K562 (cell line): ENCODE measurements at regions not wholly inside any gene's neighbourhood (a gene's known extent, or its start where the extent isn't known, plus 50 kb on each side); places are given as distances from the start of the nearest gene placed in this dataset.

Experiments
- ATAC-seq: fragments of 200-7000 bp; cut with Tn5 transposase; 3 replicates; pipeline ENCODE4 v1.9.1; 2020; ENCODE audit warnings: moderate library complexity
- BruUV-seq: library from RNA; stranded (reverse); fragments of 400-500 nt; replicated peaks from 2 replicates; lab custom pipeline; 2021; lab: Mats Ljungman, UMichigan
- CTCF ChIA-PET: fragments of 300-600 bp; formaldehyde crosslinking; extraction: SDS; loops from one replicate; lab custom pipeline; 2021; ENCODE audit warnings: low intra/inter-chr PET ratio; lab: Yijun Ruan, JAX
- POLR2A ChIA-PET: fragments of 300-600, 350-650 bp; sonication (Branson Sonifier 250); formaldehyde crosslinking; extraction: SDS; loops from one replicate; lab custom pipeline; 2021; ENCODE audit warnings: antibody characterized with exemption, inconsistent platforms; lab: Yijun Ruan, JAX
- DNase-seq, 4 experiments: peaks; one replicate each; pipeline versions ENCODE4 v3.0.0 to v3.0.0-alpha.2; 2011 to 2018; ENCODE audit warnings: low spot score in 3 of 4, mixed read lengths in 3 of 4; ENCODE audit errors: extremely low read depth in 1 of 4
- FAIRE-seq: peaks from 2 replicates; lab custom pipeline; 2011; peaks lifted over from hg19 to GRCh38; lab: Jason Lieb, UNC
- H2AFZ ChIP-seq: 2 replicates; pipeline ENCODE4 v1.6.0; 2011; ENCODE audit warnings: low read depth, low read length, control low read depth, inconsistent platforms
- H3K27ac ChIP-seq: fragments of 200-600 bp; 3 replicates; pipeline ENCODE4 v1.8.0; 2011; ENCODE audit warnings: low read depth, mild to moderate bottlenecking, control low read depth, inconsistent platforms, low read length, moderate library complexity, mixed read lengths; ENCODE audit errors: extremely low read depth
- H3K27me3 ChIP-seq, 2 experiments: fragments of 300-600 bp in 1 of 2; 2 replicates in 1 of 2; 3 replicates in 1 of 2; pipeline versions ENCODE4 v1.6.0 to v1.8.0; 2011; ENCODE audit warnings: inconsistent platforms in 2 of 2, low read length in 2 of 2, mild to moderate bottlenecking in 1 of 2, mixed read lengths in 1 of 2, moderate library complexity in 1 of 2; ENCODE audit not compliant: control insufficient read depth in 2 of 2, insufficient read depth in 2 of 2
- H3K36me3 ChIP-seq: fragments of 300-600 bp; 3 replicates; pipeline ENCODE4 v1.8.0; 2011; ENCODE audit warnings: mild to moderate bottlenecking, low read length, inconsistent platforms; ENCODE audit not compliant: control insufficient read depth, insufficient read depth
- H3K4me1 ChIP-seq, 2 experiments: fragments of 200-600 bp in 1 of 2; replicated peaks in 1 of 2; 2 replicates in 1 of 2; 3 replicates in 1 of 2; pipeline versions ENCODE4 v1.5.1 to v1.8.0; 2011; ENCODE audit warnings: inconsistent platforms in 2 of 2, low read length in 2 of 2, mild to moderate bottlenecking in 1 of 2, mixed read lengths in 1 of 2, moderate library complexity in 1 of 2; ENCODE audit not compliant: control insufficient read depth in 2 of 2, insufficient read depth in 2 of 2
- H3K4me2 ChIP-seq: 2 replicates; pipeline ENCODE4 v1.6.1; 2011; ENCODE audit warnings: low read length, control low read depth, inconsistent platforms, mixed read lengths; ENCODE audit not compliant: insufficient read depth
- H3K4me3 ChIP-seq: fragments of 200-600 bp; sonication (generic), shearing (Covaris generic); 2 replicates; pipeline ENCODE4 v1.5.1; 2016; ENCODE audit warnings: control low read depth, inconsistent platforms
- H3K79me2 ChIP-seq: fragments of 200-600 bp; 3 replicates; pipeline ENCODE4 v1.8.0; 2011; ENCODE audit warnings: low read length, inconsistent platforms; ENCODE audit not compliant: control insufficient read depth, insufficient read depth
- H3K9ac ChIP-seq, 2 experiments: 2 replicates each; pipeline versions ENCODE4 v1.6.0 to v1.6.1; 2011; ENCODE audit warnings: low read depth in 2 of 2, low read length in 2 of 2, control low read depth in 1 of 2, inconsistent platforms in 1 of 2, mild to moderate bottlenecking in 1 of 2, mixed read lengths in 1 of 2; ENCODE audit not compliant: insufficient read depth in 1 of 2
- H3K9me1 ChIP-seq: one replicate; pipeline ENCODE4 v1.6.0; 2011; ENCODE audit warnings: inconsistent platforms, mild to moderate bottlenecking, low read length, moderate library complexity; ENCODE audit not compliant: control insufficient read depth, insufficient read depth
- H3K9me3 ChIP-seq: replicated peaks from 2 replicates; pipeline ENCODE4 v1.5.1; 2011; ENCODE audit warnings: low read depth, low read length, inconsistent platforms; ENCODE audit not compliant: control insufficient read depth, insufficient read depth
- H4K20me1 ChIP-seq: replicated peaks from 2 replicates; pipeline ENCODE4 v1.6.1; 2011; ENCODE audit warnings: low read length, inconsistent platforms, mixed read lengths; ENCODE audit not compliant: control insufficient read depth, insufficient read depth
- CHCHD3 ChIP-seq: fragments of 250-450 bp; sonication (Bioruptor Pico); IDR thresholded peaks from 2 replicates; pipeline ENCODE4 v2.1.2; 2022; ENCODE audit warnings: mild to moderate bottlenecking
- FOXK2 ChIP-seq, 2 experiments: fragments of 450-650 bp; IDR thresholded peaks in 1 of 2; conservative IDR thresholded peaks in 1 of 2; 2 replicates each; pipeline ENCODE4 v1.6.1; 2016; ENCODE audit warnings: low read depth in 2 of 2, mild to moderate bottlenecking in 1 of 2
- PML ChIP-seq: IDR thresholded peaks from 2 replicates; pipeline ENCODE4 v1.6.1; 2012; ENCODE audit warnings: low read length, inconsistent platforms
- RBBP5 ChIP-seq: fragments of 200-600 bp; sonication (generic); IDR thresholded peaks from 2 replicates; pipeline ENCODE4 v1.6.1; 2012; ENCODE audit warnings: borderline replicate concordance, mild to moderate bottlenecking, low read length, control low read depth, inconsistent platforms; ENCODE audit not compliant: insufficient read depth, poor library complexity, severe bottlenecking
- SNRNP70 ChIP-seq: fragments of 200-400 bp; formaldehyde crosslinking; optimal IDR thresholded peaks from 2 replicates; pipeline ENCODE3; 2017; ENCODE audit warnings: low read depth, low read length
- SP2 ChIP-seq: IDR thresholded peaks from 2 replicates; pipeline ENCODE4 v1.6.1; 2011; ENCODE audit warnings: mild to moderate bottlenecking, low read depth, low read length, moderate library complexity; ENCODE audit not compliant: poor library complexity, severe bottlenecking; ENCODE audit errors: extremely low read depth
- TCF7 ChIP-seq: sonication (generic); IDR thresholded peaks from 2 replicates; pipeline ENCODE4 v1.6.1; 2016; ENCODE audit warnings: antibody characterized with exemption, borderline replicate concordance
- TFAM ChIP-seq: fragments of 250-450 bp; sonication (Bioruptor Pico); conservative IDR thresholded peaks from 2 replicates; pipeline ENCODE4 v1.5.0; 2021; ENCODE audit warnings: mild to moderate bottlenecking, moderate library complexity
- ZZZ3 ChIP-seq: fragments of 450-650 bp; IDR thresholded peaks from 2 replicates; pipeline ENCODE4 v1.6.1; 2016; ENCODE audit warnings: antibody characterized with exemption, mild to moderate bottlenecking, moderate library complexity
- WGBS: fragments of 100-300 bp; shearing (Covaris generic); methylation state at CpG from one replicate; pipeline ENCODE4 v1.1.6; 2016; ENCODE audit warnings: low coverage, mixed read lengths; ENCODE audit not compliant: insufficient coverage; ENCODE audit errors: missing lambda C conversion rate; 5-methylcytosine and 5-hydroxymethylcytosine counted together
- in situ Hi-C: fragments of 300-500 bp; cut with MboI; formaldehyde crosslinking; loops from 4 replicates; pipeline ENCODE4 v1.15.0; 2018; ENCODE audit warnings: inconsistent platforms, mixed read lengths
- intact Hi-C: fragments of 100-400 bp; cut with micrococcal nuclease; formaldehyde crosslinking; loops from 2 replicates; pipeline ENCODE4 v1.14.2; 2022
- TF ChIP-seq, protein P1 (sequence below), 2 experiments: IDR thresholded peaks; 2 replicates each; pipeline ENCODE4 v1.6.1; 2011; ENCODE audit warnings: borderline replicate concordance in 1 of 2, control low read depth in 1 of 2, low read depth in 1 of 2, low read length in 1 of 2, mild to moderate bottlenecking in 1 of 2, mixed read lengths in 1 of 2, moderate library complexity in 1 of 2; ENCODE audit not compliant: insufficient read depth in 1 of 2, insufficient read length in 1 of 2, poor library complexity in 1 of 2, severe bottlenecking in 1 of 2; ENCODE audit errors: extremely low read depth in 1 of 2

DNA sequence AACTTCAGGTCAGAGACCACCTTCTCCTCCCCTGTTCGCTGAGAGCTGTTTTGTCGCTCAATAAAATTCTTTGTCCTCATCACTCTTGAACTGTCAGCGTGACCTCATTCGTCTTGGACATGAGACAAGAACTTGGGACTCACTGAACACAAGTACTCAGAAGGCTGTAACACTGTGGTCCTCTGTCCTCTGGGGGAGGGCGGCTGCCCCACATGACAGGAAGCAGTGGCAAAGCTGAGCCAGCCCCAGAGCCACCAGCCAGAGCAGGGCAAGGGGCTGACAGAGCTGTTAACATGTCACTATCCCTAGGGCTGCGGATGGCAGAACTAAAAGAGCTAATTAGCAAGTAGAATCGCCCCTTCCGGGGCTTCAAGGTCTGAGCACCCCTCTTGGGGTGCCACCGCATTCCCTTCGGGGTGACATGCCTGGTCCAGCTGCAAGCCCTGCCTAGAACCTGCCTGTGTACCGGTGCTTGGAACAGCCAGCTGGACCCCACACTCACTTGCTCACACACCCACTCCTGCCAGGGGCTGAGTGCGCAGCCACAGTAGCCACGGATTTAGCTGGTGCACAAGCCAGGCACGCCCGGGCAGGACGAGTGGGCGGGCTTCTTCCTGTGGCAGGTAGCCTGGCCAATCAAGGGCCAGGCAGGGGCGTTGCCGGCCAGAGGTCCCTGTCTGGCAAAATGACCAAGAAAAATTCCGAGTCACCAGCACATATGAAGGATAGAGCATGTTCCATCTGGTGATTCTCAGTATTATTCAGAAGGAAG is 648.6 kb upstream of the AGA start:
- ATAC-seq (no peak; the same call in 2 of the 3 replicates), DNase-seq (no peak), FAIRE-seq (no peak)
- H4K20me1 ChIP-seq = no peaks in the 10 kb centered on the region
- no peak overlapping the region for H2AFZ ChIP-seq
- H3K9ac ChIP-seq = no peak overlapping the region
- no peak overlapping the region for H3K27ac ChIP-seq
- no peaks in the 10 kb centered on the region for H3K36me3 ChIP-seq
- intact Hi-C loops (no loop called here), in situ Hi-C loops (no loop called here)
- no TSS peak for BruUV-seq
- POLR2A ChIA-PET = interaction anchor here (0.7 kb wide), 1 partner anchor 397 kb away, joined by 3 read pairs; no protein-coding TSS in a partner anchor
- TF ChIP-seq, protein P1, sequence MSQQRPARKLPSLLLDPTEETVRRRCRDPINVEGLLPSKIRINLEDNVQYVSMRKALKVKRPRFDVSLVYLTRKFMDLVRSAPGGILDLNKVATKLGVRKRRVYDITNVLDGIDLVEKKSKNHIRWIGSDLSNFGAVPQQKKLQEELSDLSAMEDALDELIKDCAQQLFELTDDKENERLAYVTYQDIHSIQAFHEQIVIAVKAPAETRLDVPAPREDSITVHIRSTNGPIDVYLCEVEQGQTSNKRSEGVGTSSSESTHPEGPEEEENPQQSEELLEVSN (IDR thresholded peaks at IDR 0.05; ENCODE audit: borderline replicate concordance in 1 of 2, extremely low read depth in 1 of 2, insufficient read depth in 1 of 2, insufficient read length in 1 of 2, low read depth in 1 of 2, low read length in 1 of 2, poor library complexity in 1 of 2, severe bottlenecking in 1 of 2) = no peak
- no peak for TF ChIP-seq CHCHD3 (CRISPR knock-in tag)
- TF ChIP-seq RBBP5 = no peak
- TF ChIP-seq TCF7 = no peak
- no peak for TF ChIP-seq SP2
- TF ChIP-seq FOXK2 (conservative IDR thresholded peaks at IDR 0.05 in 1 of 2, IDR thresholded peaks at IDR 0.05 in 1 of 2; ENCODE audit: low read depth in 2 of 2) = no peak
- no peak for TF ChIP-seq ZZZ3
- TF ChIP-seq PML = no peak
- TF ChIP-seq SNRNP70 = no peak
- TF ChIP-seq TFAM = no peak
- CTCF ChIA-PET = no interaction called here
- H3K4me1 ChIP-seq = peaks cover 0 to 4% of the 10 kb centered on the region in 2 experiments; a peak in 1 of 5 replicates
- no peaks in the 10 kb centered on the region for H3K9me3 ChIP-seq
- H3K9me1 ChIP-seq = no peaks in the 10 kb centered on the region
- no peaks in the 10 kb centered on the region for H3K27me3 ChIP-seq
- 3% methylated on average over 19 of the region's 20 CpGs for WGBS
- H3K4me3 ChIP-seq = no peak overlapping the region
- H3K4me2 ChIP-seq = 0 out of 2 replicates have a peak overlapping the region, but pooled peaks have one; percentile 18
- H3K79me2 ChIP-seq = no peaks in the 10 kb centered on the region
